SK-N-SH (cell line): ENCODE measurements at regions not wholly inside any gene's neighbourhood (a gene's known extent, or its start where the extent isn't known, plus 50 kb on each side); places are given as distances from the start of the nearest gene placed in this dataset.

ENCODE experiments used
- CTCF ChIA-PET: fragments of 300-600, 350-600 bp; formaldehyde crosslinking; extraction: SDS; loops from one replicate; lab custom pipeline; 2021; lab: Yijun Ruan, JAX
- POLR2A ChIA-PET: fragments of 350-600 bp; sonication (Branson Sonifier 250); formaldehyde crosslinking; extraction: SDS; loops from one replicate; lab custom pipeline; 2020; ENCODE audit warnings: antibody characterized with exemption, inconsistent platforms; lab: Yijun Ruan, JAX
- DNase-seq: peaks from one replicate; pipeline ENCODE4 v3.0.0; 2012
- H2AFZ ChIP-seq: fragments of 200-600 bp; sonication (generic); 2 replicates; pipeline ENCODE4 v1.8.1; 2016; ENCODE audit warnings: antibody characterized with exemption, mild to moderate bottlenecking, low read depth
- H3F3A ChIP-seq: fragments of 200-600 bp; sonication (generic); replicated peaks from 2 replicates; pipeline ENCODE3; 2016; ENCODE audit warnings: antibody characterized with exemption, mild to moderate bottlenecking; ENCODE audit not compliant: insufficient read depth
- H3K27ac ChIP-seq, 2 experiments: fragments of 200-500 bp in 1 of 2; fragments of 200-600 bp in 1 of 2; sonication (Bioruptor generic) in 1 of 2; sonication (generic), shearing (Covaris generic) in 1 of 2; 2 replicates each; pipeline versions ENCODE4 v1.5.1 to v1.6.1; 2014 to 2016; ENCODE audit warnings: low read depth in 2 of 2, inconsistent platforms in 1 of 2, low read length in 1 of 2, mild to moderate bottlenecking in 1 of 2, mixed read lengths in 1 of 2
- H3K27me3 ChIP-seq: fragments of 200-600 bp; sonication (generic), shearing (Covaris generic); 2 replicates; pipeline ENCODE4 v1.6.1; 2016; ENCODE audit warnings: mixed run types; ENCODE audit not compliant: insufficient read depth
- H3K36me3 ChIP-seq, 2 experiments: fragments of 200-500 bp in 1 of 2; fragments of 200-600 bp in 1 of 2; sonication (Bioruptor generic) in 1 of 2; sonication (generic) in 1 of 2; replicated peaks in 1 of 2; 2 replicates each; pipeline versions ENCODE3 to v1.5.1; 2014 to 2016; ENCODE audit warnings: low read length in 1 of 2, mild to moderate bottlenecking in 1 of 2; ENCODE audit not compliant: insufficient read depth in 2 of 2, control insufficient read depth in 1 of 2
- H3K4me1 ChIP-seq, 2 experiments: fragments of 200-500 bp in 1 of 2; fragments of 200-600 bp in 1 of 2; sonication (Bioruptor generic) in 1 of 2; sonication (generic), shearing (Covaris generic) in 1 of 2; 2 replicates each; pipeline versions ENCODE4 v1.5.1 to v1.6.1; 2014 to 2016; ENCODE audit warnings: low read depth in 1 of 2, low read length in 1 of 2, mixed run types in 1 of 2; ENCODE audit not compliant: insufficient read depth in 2 of 2, control insufficient read depth in 1 of 2
- H3K4me2 ChIP-seq: fragments of 200-600 bp; sonication (generic), shearing (Covaris generic); 2 replicates; pipeline ENCODE4 v1.6.1; 2017; ENCODE audit warnings: mixed run types
- H3K4me3 ChIP-seq, 2 experiments: fragments of 200-500 bp in 1 of 2; fragments of 200-600 bp in 1 of 2; sonication (Bioruptor generic) in 1 of 2; sonication (generic), shearing (Covaris generic) in 1 of 2; 2 replicates each; pipeline versions ENCODE4 v1.5.1 to v1.8.1; 2014 to 2016; ENCODE audit warnings: low read depth in 2 of 2, inconsistent platforms in 1 of 2, low read length in 1 of 2, mild to moderate bottlenecking in 1 of 2, mixed read lengths in 1 of 2, moderate library complexity in 1 of 2
- H3K79me2 ChIP-seq: fragments of 200-600 bp; sonication (generic); 2 replicates; pipeline ENCODE4 v1.8.1; 2017; ENCODE audit warnings: mild to moderate bottlenecking; ENCODE audit not compliant: insufficient read depth
- H3K9ac ChIP-seq: fragments of 200-600 bp; sonication (generic); 2 replicates; pipeline ENCODE4 v1.6.1; 2017; ENCODE audit warnings: mixed run types
- H3K9me2 ChIP-seq: fragments of 200-600 bp; sonication (generic); 2 replicates; pipeline ENCODE4 v1.6.1; 2017; ENCODE audit warnings: mixed run types
- H3K9me3 ChIP-seq: fragments of 200-600 bp; sonication (generic); 2 replicates; pipeline ENCODE4 v1.6.1; 2017; ENCODE audit warnings: mixed run types, mild to moderate bottlenecking, moderate library complexity
- H4K20me1 ChIP-seq: fragments of 200-600 bp; sonication (generic); 2 replicates; pipeline ENCODE4 v1.6.1; 2017; ENCODE audit warnings: mild to moderate bottlenecking, mixed run types; ENCODE audit not compliant: insufficient read depth
- CHD2 ChIP-seq: fragments of 150-350 bp; IDR thresholded peaks from 2 replicates; pipeline ENCODE4 v1.6.1; 2018; ENCODE audit warnings: low read length; ENCODE audit not compliant: partially characterized antibody
- CTCF ChIP-seq: fragments of 200-600 bp; sonication (generic); IDR thresholded peaks from 2 replicates; pipeline ENCODE4 v1.6.1; 2017; ENCODE audit warnings: antibody characterized with exemption, mild to moderate bottlenecking, moderate library complexity
- EP300 ChIP-seq, 2 experiments: IDR thresholded peaks; 2 replicates each; pipeline versions ENCODE4 v1.4.0 to v1.6.1; 2012; ENCODE audit warnings: borderline replicate concordance in 1 of 2, low read depth in 1 of 2, low read length in 1 of 2
- FOSL2 ChIP-seq: IDR thresholded peaks from 2 replicates; pipeline ENCODE4 v1.4.0; 2012; ENCODE audit warnings: low read depth, mild to moderate bottlenecking, moderate library complexity, borderline replicate concordance
- FOXM1 ChIP-seq: IDR thresholded peaks from 2 replicates; pipeline ENCODE4 v1.4.0; 2012; ENCODE audit warnings: low read depth, mild to moderate bottlenecking
- GATA2 ChIP-seq: sonication (generic); formaldehyde crosslinking; IDR thresholded peaks from 2 replicates; pipeline ENCODE4 v1.5.0; 2020; ENCODE audit warnings: mild to moderate bottlenecking, missing genetic modification reagents
- NRF1 ChIP-seq: IDR thresholded peaks from 2 replicates; pipeline ENCODE4 v1.6.1; 2012; ENCODE audit warnings: low read depth, mild to moderate bottlenecking, low read length
- POLR2AphosphoS5 ChIP-seq: IDR thresholded peaks from 2 replicates; pipeline ENCODE4 v1.6.1; 2012; ENCODE audit warnings: low read depth, low read length
- RAD21 ChIP-seq: IDR thresholded peaks from 2 replicates; pipeline ENCODE4 v1.6.1; 2012; ENCODE audit warnings: mild to moderate bottlenecking, low read length
- RFX5 ChIP-seq: IDR thresholded peaks from 2 replicates; pipeline ENCODE4 v1.6.1; 2012; ENCODE audit warnings: mild to moderate bottlenecking, improper control_type of control experiment, low read length
- RXRA ChIP-seq: IDR thresholded peaks from 2 replicates; pipeline ENCODE4 v1.4.0; 2012; ENCODE audit warnings: low read depth, mild to moderate bottlenecking, borderline replicate concordance
- USF2 ChIP-seq: fragments of 150-350 bp; IDR thresholded peaks from 2 replicates; pipeline ENCODE4 v1.6.1; 2017; ENCODE audit warnings: antibody characterized with exemption, low read length, low read depth, borderline replicate concordance
- YY1 ChIP-seq: IDR thresholded peaks from 2 replicates; pipeline ENCODE4 v1.4.0; 2012; ENCODE audit warnings: low read depth, mild to moderate bottlenecking
- WGBS: methylation state at CpG from one replicate; pipeline ENCODE4 v1.1.6; 2017; ENCODE audit warnings: low lambda C conversion rate; 5-methylcytosine and 5-hydroxymethylcytosine counted together
- TF ChIP-seq, protein P1 (sequence below): IDR thresholded peaks from 2 replicates; pipeline ENCODE4 v1.4.0; 2012; ENCODE audit warnings: low read depth, borderline replicate concordance
- TF ChIP-seq, protein P2 (sequence below): IDR thresholded peaks from 2 replicates; pipeline ENCODE4 v1.4.0; 2012; ENCODE audit warnings: low read depth
- TF ChIP-seq, protein P3 (sequence below): IDR thresholded peaks from 2 replicates; pipeline ENCODE4; 2012

DNA sequence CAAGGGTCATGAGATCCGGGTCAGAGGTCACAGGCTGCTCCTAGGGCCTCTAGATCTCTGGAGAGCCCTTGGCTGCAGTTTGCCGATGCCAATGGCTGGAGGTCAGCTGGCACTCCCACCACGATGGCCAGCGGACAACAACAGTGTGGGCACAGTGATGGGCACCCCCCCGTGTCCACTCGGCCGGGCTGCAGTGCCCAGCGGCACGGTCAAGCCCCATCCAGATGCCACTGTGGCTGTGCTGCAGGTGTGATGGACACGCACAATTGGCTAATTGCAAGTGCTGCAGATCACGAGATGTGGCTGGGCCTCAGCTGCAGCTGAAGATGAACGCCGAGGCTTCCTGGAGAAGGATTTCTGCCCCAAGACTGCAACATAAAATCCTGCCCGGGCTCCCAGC lies 80.7 kb downstream of the PDGFA start:
- H3K27me3 ChIP-seq = no peaks in the 10 kb centered on the region
- no peak overlapping the region for H2AFZ ChIP-seq
- no peaks in the 10 kb centered on the region for H3K9me3 ChIP-seq
- H3K4me1 ChIP-seq = no peaks in the 10 kb centered on the region
- H3F3A ChIP-seq = no peaks in the 10 kb centered on the region
- no peak overlapping the region for H3K9ac ChIP-seq
- no peak overlapping the region for H3K4me2 ChIP-seq
- ChIA-PET CTCF (no interaction called here), POLR2A (no interaction called here)
- H3K4me3 ChIP-seq = no peak overlapping the region
- WGBS = 50% methylated on average over 2 of the region's 14 CpGs
- TF ChIP-seq USF2 = no peak
- TF ChIP-seq NRF1 = no peak
- TF ChIP-seq FOSL2 = no peak
- no peak for TF ChIP-seq GATA2
- TF ChIP-seq POLR2AphosphoS5 = no peak
- TF ChIP-seq EP300 (IDR thresholded peaks at IDR 0.05; ENCODE audit: borderline replicate concordance in 1 of 2, low read depth in 1 of 2, low read length in 1 of 2) = no peak
- TF ChIP-seq, protein P1, sequence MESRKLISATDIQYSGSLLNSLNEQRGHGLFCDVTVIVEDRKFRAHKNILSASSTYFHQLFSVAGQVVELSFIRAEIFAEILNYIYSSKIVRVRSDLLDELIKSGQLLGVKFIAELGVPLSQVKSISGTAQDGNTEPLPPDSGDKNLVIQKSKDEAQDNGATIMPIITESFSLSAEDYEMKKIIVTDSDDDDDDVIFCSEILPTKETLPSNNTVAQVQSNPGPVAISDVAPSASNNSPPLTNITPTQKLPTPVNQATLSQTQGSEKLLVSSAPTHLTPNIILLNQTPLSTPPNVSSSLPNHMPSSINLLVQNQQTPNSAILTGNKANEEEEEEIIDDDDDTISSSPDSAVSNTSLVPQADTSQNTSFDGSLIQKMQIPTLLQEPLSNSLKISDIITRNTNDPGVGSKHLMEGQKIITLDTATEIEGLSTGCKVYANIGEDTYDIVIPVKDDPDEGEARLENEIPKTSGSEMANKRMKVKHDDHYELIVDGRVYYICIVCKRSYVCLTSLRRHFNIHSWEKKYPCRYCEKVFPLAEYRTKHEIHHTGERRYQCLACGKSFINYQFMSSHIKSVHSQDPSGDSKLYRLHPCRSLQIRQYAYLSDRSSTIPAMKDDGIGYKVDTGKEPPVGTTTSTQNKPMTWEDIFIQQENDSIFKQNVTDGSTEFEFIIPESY = no peak
- TF ChIP-seq CHD2 = no peak
- TF ChIP-seq RFX5 = no peak
- TF ChIP-seq, protein P2, sequence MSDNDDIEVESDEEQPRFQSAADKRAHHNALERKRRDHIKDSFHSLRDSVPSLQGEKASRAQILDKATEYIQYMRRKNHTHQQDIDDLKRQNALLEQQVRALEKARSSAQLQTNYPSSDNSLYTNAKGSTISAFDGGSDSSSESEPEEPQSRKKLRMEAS = no peak
- TF ChIP-seq CTCF = no peak
- no peak for TF ChIP-seq YY1
- no peak for TF ChIP-seq FOXM1
- TF ChIP-seq, protein P3, sequence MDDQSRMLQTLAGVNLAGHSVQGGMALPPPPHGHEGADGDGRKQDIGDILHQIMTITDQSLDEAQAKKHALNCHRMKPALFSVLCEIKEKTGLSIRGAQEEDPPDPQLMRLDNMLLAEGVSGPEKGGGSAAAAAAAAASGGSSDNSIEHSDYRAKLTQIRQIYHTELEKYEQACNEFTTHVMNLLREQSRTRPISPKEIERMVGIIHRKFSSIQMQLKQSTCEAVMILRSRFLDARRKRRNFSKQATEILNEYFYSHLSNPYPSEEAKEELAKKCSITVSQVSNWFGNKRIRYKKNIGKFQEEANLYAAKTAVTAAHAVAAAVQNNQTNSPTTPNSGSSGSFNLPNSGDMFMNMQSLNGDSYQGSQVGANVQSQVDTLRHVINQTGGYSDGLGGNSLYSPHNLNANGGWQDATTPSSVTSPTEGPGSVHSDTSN = no peak
- TF ChIP-seq RAD21 = no peak
- TF ChIP-seq RXRA = no peak
- no peak for DNase-seq
- no peaks in the 10 kb centered on the region for H3K36me3 ChIP-seq
- no peaks in the 10 kb centered on the region for H3K79me2 ChIP-seq
- H3K27ac ChIP-seq = no peak overlapping the region
- no peaks in the 10 kb centered on the region for H3K9me2 ChIP-seq
- no peaks in the 10 kb centered on the region for H4K20me1 ChIP-seq
